GM12878 (cell line): ENCODE measurements at regions not wholly inside any gene's neighbourhood (a gene's known extent, or its start where the extent isn't known, plus 50 kb on each side); places are given as distances from the start of the nearest gene placed in this dataset.

Source experiments
- ATAC-seq: fragments of 200-7000 bp; cut with Tn5 transposase; 3 replicates; pipeline ENCODE4 v1.9.1; 2020; ENCODE audit warnings: mild to moderate bottlenecking, moderate library complexity
- BruUV-seq: library from RNA; stranded (reverse); fragments of 400-500 nt; replicated peaks from 2 replicates; lab custom pipeline; 2021; lab: Mats Ljungman, UMichigan
- CTCF ChIA-PET: fragments of 300-600 bp; sonication (Branson Sonifier 250); formaldehyde crosslinking; extraction: SDS; loops from one replicate; lab custom pipeline; 2021; ENCODE audit warnings: inconsistent platforms; lab: Yijun Ruan, JAX
- POLR2A ChIA-PET: fragments of 350-600 bp; formaldehyde crosslinking; extraction: SDS; loops from one replicate; lab custom pipeline; 2021; ENCODE audit warnings: inconsistent platforms; lab: Charles Lee
- RAD21 ChIA-PET: fragments of 300-600 bp; sonication (Branson Sonifier 250); formaldehyde crosslinking; loops from one replicate; lab custom pipeline; 2023; ENCODE audit warnings: antibody characterized with exemption; ENCODE audit not compliant: unreplicated experiment; lab: Charles Lee
- SMC1A ChIA-PET: fragments of 300-600 bp; sonication (Branson Sonifier 250); formaldehyde crosslinking; loops from one replicate; lab custom pipeline; 2023; ENCODE audit not compliant: unreplicated experiment, uncharacterized antibody; lab: Charles Lee
- DNase-seq: peaks from one replicate; pipeline ENCODE4 v3.0.0-alpha.2; 2011; ENCODE audit warnings: low read depth, low spot score
- FAIRE-seq: peaks from 3 replicates; lab custom pipeline; 2011; peaks lifted over from hg19 to GRCh38; lab: Jason Lieb, UNC
- H2AFZ ChIP-seq: 2 replicates; pipeline ENCODE4 v1.6.0; 2011; ENCODE audit warnings: low read depth, low read length, control low read depth; ENCODE audit not compliant: control insufficient read depth
- H3K27ac ChIP-seq: 2 replicates; pipeline ENCODE4 v1.5.1; 2011; ENCODE audit warnings: control low read depth; ENCODE audit not compliant: control insufficient read depth, insufficient read depth
- H3K27me3 ChIP-seq, 2 experiments: replicated peaks in 1 of 2; 2 replicates each; pipeline versions ENCODE4 v1.6.0 to v1.6.1; 2011; ENCODE audit warnings: low read length in 1 of 2; ENCODE audit not compliant: control insufficient read depth in 2 of 2, insufficient read depth in 2 of 2
- H3K36me3 ChIP-seq, 2 experiments: 2 replicates each; pipeline ENCODE4 v1.5.1; 2011; ENCODE audit warnings: low read length in 1 of 2; ENCODE audit not compliant: control insufficient read depth in 2 of 2, insufficient read depth in 2 of 2
- H3K4me1 ChIP-seq: 2 replicates; pipeline ENCODE4 v1.6.1; 2011; ENCODE audit warnings: mild to moderate bottlenecking, low read length, moderate library complexity, mixed read lengths; ENCODE audit not compliant: control insufficient read depth, insufficient read depth
- H3K4me2 ChIP-seq: 2 replicates; pipeline ENCODE4 v1.6.0; 2011; ENCODE audit warnings: control low read depth; ENCODE audit not compliant: control insufficient read depth, insufficient read depth
- H3K4me3 ChIP-seq: fragments of 200-600 bp; sonication (generic); 2 replicates; pipeline ENCODE4 v1.5.1; 2016
- H3K79me2 ChIP-seq: 2 replicates; pipeline ENCODE4 v1.6.0; 2011; ENCODE audit warnings: low read length; ENCODE audit not compliant: control insufficient read depth, insufficient read depth
- H3K9ac ChIP-seq: 2 replicates; pipeline ENCODE4 v1.8.0; 2011; ENCODE audit warnings: low read length, control low read depth, mixed read lengths; ENCODE audit not compliant: control insufficient read depth, insufficient read depth
- H3K9me3 ChIP-seq: replicated peaks from 3 replicates; pipeline ENCODE4 v1.5.1; 2011; ENCODE audit warnings: mild to moderate bottlenecking, low read length; ENCODE audit not compliant: control insufficient read depth, insufficient read depth
- H4K20me1 ChIP-seq: 2 replicates; pipeline ENCODE4 v1.6.0; 2011; ENCODE audit not compliant: control insufficient read depth, insufficient read depth
- BHLHE40 ChIP-seq, 2 experiments: fragments of 450-650 bp in 1 of 2; IDR thresholded peaks; 2 replicates each; pipeline ENCODE4 v1.6.1; 2011 to 2017; ENCODE audit warnings: low read depth in 2 of 2, borderline replicate concordance in 1 of 2, improper control_type of control experiment in 1 of 2, low read length in 1 of 2, mild to moderate bottlenecking in 1 of 2
- CREB1 ChIP-seq: IDR thresholded peaks from 2 replicates; pipeline ENCODE4 v1.6.1; 2012; ENCODE audit warnings: low read depth, mild to moderate bottlenecking, inconsistent platforms
- EGR1 ChIP-seq, 2 experiments: IDR thresholded peaks; 1 replicate in 1 of 2; 2 replicates in 1 of 2; pipeline ENCODE4 v1.6.1; 2011 to 2012; ENCODE audit warnings: low read depth in 2 of 2, low read length in 2 of 2, borderline replicate concordance in 1 of 2, mild to moderate bottlenecking in 1 of 2, moderate library complexity in 1 of 2
- ESRRA ChIP-seq: IDR thresholded peaks from 2 replicates; pipeline ENCODE4 v1.6.1; 2012; ENCODE audit warnings: mild to moderate bottlenecking, low read length, improper control_type of control experiment
- JUND ChIP-seq: IDR thresholded peaks from 2 replicates; pipeline ENCODE4 v1.6.1; 2012; ENCODE audit warnings: low read depth, mild to moderate bottlenecking, low read length, improper control_type of control experiment, moderate library complexity
- NR2C2 ChIP-seq: IDR thresholded peaks from 2 replicates; pipeline ENCODE4 v1.6.1; 2011; ENCODE audit warnings: borderline replicate concordance, low read depth; ENCODE audit not compliant: control insufficient read depth, insufficient read length
- POU2F2 ChIP-seq: IDR thresholded peaks from 3 replicates; pipeline ENCODE4 v1.6.1; 2011; ENCODE audit warnings: low read depth, mild to moderate bottlenecking, low read length, borderline replicate concordance
- RAD21 ChIP-seq: IDR thresholded peaks from 2 replicates; pipeline ENCODE4 v1.6.1; 2011; ENCODE audit warnings: mild to moderate bottlenecking, low read depth, low read length, moderate library complexity; ENCODE audit not compliant: insufficient read depth
- RBBP5 ChIP-seq: fragments of 200-600 bp; sonication (generic); conservative IDR thresholded peaks from 2 replicates; pipeline ENCODE4 v1.6.1; 2016
- STAT3 ChIP-seq: IDR thresholded peaks from 2 replicates; pipeline ENCODE4 v1.6.1; 2011; ENCODE audit warnings: low read depth, low read length, improper control_type of control experiment
- TAF1 ChIP-seq: IDR thresholded peaks from 2 replicates; pipeline ENCODE4 v1.6.1; 2011; ENCODE audit warnings: mild to moderate bottlenecking, low read depth, low read length, borderline replicate concordance
- WGBS: methylation state at CpG from one replicate; pipeline ENCODE4 v1.1.6; 2016; ENCODE audit warnings: low lambda C conversion rate; ENCODE audit not compliant: insufficient replicate concordance, insufficient coverage; ENCODE audit errors: missing lambda C conversion rate; 5-methylcytosine and 5-hydroxymethylcytosine counted together
- in situ Hi-C: fragments of 300-500 bp; cut with MboI; formaldehyde crosslinking; loops from 9 replicates; pipeline ENCODE4 v1.14.3; 2018; ENCODE audit warnings: mixed read lengths
- intact Hi-C: fragments of 100-400 bp; cut with micrococcal nuclease; formaldehyde crosslinking; loops from one replicate; pipeline ENCODE4 v1.14.2; 2022; ENCODE audit not compliant: unreplicated experiment
- TF ChIP-seq, protein P1 (sequence below): IDR thresholded peaks from 2 replicates; pipeline ENCODE4 v1.6.1; 2012; ENCODE audit warnings: improper control_type of control experiment, low read depth, low read length; ENCODE audit not compliant: insufficient replicate concordance
- TF ChIP-seq, protein P2 (sequence below): fragments of 450-650 bp; IDR thresholded peaks from 2 replicates; pipeline ENCODE4 v1.6.1; 2017; ENCODE audit warnings: antibody characterized with exemption, mild to moderate bottlenecking, moderate library complexity
- TF ChIP-seq, protein P3 (sequence below): IDR thresholded peaks from 2 replicates; pipeline ENCODE4 v1.6.1; 2012; ENCODE audit warnings: low read depth, low read length, improper control_type of control experiment

DNA sequence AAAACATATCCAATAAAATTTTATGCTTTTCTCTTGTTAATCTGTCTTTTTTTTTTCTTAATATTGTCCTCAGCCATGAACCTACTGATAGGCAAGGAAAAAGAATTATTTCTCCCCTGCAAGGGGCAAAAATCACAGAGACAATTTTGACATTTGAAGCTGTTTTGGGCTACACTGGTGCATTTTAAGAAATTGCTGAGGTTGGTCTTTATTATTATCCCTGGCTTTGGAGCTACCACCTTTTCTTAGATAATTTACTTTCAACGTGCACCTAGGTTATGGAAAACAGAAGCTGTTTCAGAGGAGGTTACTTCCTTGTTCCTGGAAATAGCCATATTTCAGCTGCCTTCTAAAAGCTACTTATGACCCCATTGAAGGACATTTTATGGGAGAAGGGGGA lies 195.5 kb upstream of the KYNU start (continued):
- TF ChIP-seq, protein P1, sequence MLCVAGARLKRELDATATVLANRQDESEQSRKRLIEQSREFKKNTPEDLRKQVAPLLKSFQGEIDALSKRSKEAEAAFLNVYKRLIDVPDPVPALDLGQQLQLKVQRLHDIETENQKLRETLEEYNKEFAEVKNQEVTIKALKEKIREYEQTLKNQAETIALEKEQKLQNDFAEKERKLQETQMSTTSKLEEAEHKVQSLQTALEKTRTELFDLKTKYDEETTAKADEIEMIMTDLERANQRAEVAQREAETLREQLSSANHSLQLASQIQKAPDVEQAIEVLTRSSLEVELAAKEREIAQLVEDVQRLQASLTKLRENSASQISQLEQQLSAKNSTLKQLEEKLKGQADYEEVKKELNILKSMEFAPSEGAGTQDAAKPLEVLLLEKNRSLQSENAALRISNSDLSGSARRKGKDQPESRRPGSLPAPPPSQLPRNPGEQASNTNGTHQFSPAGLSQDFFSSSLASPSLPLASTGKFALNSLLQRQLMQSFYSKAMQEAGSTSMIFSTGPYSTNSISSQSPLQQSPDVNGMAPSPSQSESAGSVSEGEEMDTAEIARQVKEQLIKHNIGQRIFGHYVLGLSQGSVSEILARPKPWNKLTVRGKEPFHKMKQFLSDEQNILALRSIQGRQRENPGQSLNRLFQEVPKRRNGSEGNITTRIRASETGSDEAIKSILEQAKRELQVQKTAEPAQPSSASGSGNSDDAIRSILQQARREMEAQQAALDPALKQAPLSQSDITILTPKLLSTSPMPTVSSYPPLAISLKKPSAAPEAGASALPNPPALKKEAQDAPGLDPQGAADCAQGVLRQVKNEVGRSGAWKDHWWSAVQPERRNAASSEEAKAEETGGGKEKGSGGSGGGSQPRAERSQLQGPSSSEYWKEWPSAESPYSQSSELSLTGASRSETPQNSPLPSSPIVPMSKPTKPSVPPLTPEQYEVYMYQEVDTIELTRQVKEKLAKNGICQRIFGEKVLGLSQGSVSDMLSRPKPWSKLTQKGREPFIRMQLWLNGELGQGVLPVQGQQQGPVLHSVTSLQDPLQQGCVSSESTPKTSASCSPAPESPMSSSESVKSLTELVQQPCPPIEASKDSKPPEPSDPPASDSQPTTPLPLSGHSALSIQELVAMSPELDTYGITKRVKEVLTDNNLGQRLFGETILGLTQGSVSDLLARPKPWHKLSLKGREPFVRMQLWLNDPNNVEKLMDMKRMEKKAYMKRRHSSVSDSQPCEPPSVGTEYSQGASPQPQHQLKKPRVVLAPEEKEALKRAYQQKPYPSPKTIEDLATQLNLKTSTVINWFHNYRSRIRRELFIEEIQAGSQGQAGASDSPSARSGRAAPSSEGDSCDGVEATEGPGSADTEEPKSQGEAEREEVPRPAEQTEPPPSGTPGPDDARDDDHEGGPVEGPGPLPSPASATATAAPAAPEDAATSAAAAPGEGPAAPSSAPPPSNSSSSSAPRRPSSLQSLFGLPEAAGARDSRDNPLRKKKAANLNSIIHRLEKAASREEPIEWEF, result no peak
- TF ChIP-seq NR2C2, result no peak
- TF ChIP-seq, all 136 proteins: peak for 0

DNA sequence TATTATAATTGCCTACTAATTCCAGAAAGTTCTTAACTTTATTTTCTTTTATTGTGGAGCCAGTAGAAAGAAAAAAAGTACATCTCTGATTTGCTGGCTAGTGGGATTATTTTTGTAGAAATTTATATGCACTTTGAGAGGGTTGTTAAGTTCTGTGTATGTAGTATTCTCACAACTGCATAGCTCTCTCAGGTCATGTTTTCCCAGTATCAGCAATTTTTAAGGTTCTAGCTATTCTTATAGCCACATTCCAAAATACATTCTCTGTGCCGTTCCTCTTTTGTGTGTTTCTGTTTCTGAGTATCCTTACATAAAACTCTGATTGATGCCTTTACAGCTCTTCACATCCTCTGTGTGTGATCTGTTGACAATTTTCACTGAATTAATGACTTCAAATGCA lies 199.3 kb upstream of the KYNU start:
- Histone ChIP-seq H4K20me1 (no peaks in the 10 kb centered on the region), H3K27ac (no peak overlapping the region), H3K4me1 (no peaks in the 10 kb centered on the region), H3K79me2 (no peaks in the 10 kb centered on the region), H3K27me3 (peaks cover 0 to 4% of the 10 kb centered on the region in 2 experiments; a peak in 1 of 4 replicates), H3K4me3 (no peak overlapping the region), H2AFZ (no peak overlapping the region), H3K4me2 (no peak overlapping the region), H3K9ac (no peak overlapping the region), H3K36me3 (no peaks in the 10 kb centered on the region), H3K9me3 (no peaks in the 10 kb centered on the region)
- RAD21 ChIA-PET, result no interaction called here
- CTCF ChIA-PET, result interaction anchor here (0.9 kb wide), 1 partner anchor 302 kb away, joined by 3 read pairs; no protein-coding TSS in a partner anchor
- ATAC-seq (no peak), DNase-seq (no peak), FAIRE-seq (no peak)
- intact Hi-C loops (no loop called here), in situ Hi-C loops (no loop called here)
- POLR2A ChIA-PET, result no interaction called here
- 41% methylated on average over 1 of the region's 1 CpG for WGBS
- no TSS peak for BruUV-seq
- SMC1A ChIA-PET, result interaction anchor here (1.5 kb wide), 1 partner anchor 305 kb away, joined by 3 read pairs; no protein-coding TSS in a partner anchor
- TF ChIP-seq ESRRA, result no peak
- TF ChIP-seq, protein P2, sequence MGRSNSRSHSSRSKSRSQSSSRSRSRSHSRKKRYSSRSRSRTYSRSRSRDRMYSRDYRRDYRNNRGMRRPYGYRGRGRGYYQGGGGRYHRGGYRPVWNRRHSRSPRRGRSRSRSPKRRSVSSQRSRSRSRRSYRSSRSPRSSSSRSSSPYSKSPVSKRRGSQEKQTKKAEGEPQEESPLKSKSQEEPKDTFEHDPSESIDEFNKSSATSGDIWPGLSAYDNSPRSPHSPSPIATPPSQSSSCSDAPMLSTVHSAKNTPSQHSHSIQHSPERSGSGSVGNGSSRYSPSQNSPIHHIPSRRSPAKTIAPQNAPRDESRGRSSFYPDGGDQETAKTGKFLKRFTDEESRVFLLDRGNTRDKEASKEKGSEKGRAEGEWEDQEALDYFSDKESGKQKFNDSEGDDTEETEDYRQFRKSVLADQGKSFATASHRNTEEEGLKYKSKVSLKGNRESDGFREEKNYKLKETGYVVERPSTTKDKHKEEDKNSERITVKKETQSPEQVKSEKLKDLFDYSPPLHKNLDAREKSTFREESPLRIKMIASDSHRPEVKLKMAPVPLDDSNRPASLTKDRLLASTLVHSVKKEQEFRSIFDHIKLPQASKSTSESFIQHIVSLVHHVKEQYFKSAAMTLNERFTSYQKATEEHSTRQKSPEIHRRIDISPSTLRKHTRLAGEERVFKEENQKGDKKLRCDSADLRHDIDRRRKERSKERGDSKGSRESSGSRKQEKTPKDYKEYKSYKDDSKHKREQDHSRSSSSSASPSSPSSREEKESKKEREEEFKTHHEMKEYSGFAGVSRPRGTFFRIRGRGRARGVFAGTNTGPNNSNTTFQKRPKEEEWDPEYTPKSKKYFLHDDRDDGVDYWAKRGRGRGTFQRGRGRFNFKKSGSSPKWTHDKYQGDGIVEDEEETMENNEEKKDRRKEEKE, result no peak
- TF ChIP-seq TAF1, result no peak
- TF ChIP-seq BHLHE40 (IDR thresholded peaks at IDR 0.05; ENCODE audit: borderline replicate concordance in 1 of 2, low read depth in 2 of 2, low read length in 1 of 2), result no peak
- TF ChIP-seq CREB1, result no peak
- TF ChIP-seq JUND, result no peak
- TF ChIP-seq, protein P3, sequence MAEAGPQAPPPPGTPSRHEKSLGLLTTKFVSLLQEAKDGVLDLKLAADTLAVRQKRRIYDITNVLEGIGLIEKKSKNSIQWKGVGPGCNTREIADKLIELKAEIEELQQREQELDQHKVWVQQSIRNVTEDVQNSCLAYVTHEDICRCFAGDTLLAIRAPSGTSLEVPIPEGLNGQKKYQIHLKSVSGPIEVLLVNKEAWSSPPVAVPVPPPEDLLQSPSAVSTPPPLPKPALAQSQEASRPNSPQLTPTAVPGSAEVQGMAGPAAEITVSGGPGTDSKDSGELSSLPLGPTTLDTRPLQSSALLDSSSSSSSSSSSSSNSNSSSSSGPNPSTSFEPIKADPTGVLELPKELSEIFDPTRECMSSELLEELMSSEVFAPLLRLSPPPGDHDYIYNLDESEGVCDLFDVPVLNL, result no peak
- TF ChIP-seq EGR1 (IDR thresholded peaks at IDR 0.05; ENCODE audit: borderline replicate concordance in 1 of 2, low read depth in 2 of 2, low read length in 2 of 2), result no peak
- TF ChIP-seq POU2F2, result no peak
- no peak for TF ChIP-seq RAD21
- no peak for TF ChIP-seq STAT3
- no peak for TF ChIP-seq RBBP5
